ENCODE measurements at regions not wholly inside any gene's neighbourhood (a gene's known extent, or its start where the extent isn't known, plus 50 kb on each side); places are given as distances from the start of the nearest gene placed in this dataset.

DNA sequence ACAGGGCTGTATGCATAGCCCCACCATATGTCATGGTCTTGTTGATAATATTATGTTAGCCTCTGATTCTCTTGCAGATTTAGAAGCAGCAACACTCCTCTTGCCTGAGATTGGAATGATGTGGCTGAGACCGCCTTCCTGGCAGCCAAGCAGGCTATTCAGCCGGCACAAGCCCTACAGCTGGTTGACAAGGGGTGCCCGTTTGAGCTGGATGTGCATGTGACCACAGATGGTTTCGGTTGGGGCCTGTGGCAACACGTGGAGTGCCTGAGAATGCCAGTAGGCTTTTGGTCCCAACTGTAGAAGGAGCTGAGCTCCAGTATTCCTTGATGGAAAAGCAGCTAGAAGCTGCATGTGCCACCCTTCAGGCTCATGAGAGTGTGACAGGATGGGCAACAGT lies 303.6 kb upstream of the POU3F2 start:
- no peak overlapping the region for H3K4me3 ChIP-seq (ENCODE audit: low read depth, low read length)
- ChIA-PET POLR2A (no interaction called here), CTCF (no interaction called here)
- no peak for DNase-seq (ENCODE audit: low read depth, low spot score)
- TF ChIP-seq, protein P1, sequence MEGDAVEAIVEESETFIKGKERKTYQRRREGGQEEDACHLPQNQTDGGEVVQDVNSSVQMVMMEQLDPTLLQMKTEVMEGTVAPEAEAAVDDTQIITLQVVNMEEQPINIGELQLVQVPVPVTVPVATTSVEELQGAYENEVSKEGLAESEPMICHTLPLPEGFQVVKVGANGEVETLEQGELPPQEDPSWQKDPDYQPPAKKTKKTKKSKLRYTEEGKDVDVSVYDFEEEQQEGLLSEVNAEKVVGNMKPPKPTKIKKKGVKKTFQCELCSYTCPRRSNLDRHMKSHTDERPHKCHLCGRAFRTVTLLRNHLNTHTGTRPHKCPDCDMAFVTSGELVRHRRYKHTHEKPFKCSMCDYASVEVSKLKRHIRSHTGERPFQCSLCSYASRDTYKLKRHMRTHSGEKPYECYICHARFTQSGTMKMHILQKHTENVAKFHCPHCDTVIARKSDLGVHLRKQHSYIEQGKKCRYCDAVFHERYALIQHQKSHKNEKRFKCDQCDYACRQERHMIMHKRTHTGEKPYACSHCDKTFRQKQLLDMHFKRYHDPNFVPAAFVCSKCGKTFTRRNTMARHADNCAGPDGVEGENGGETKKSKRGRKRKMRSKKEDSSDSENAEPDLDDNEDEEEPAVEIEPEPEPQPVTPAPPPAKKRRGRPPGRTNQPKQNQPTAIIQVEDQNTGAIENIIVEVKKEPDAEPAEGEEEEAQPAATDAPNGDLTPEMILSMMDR (IDR thresholded peaks at IDR 0.05; ENCODE audit: insufficient read depth, low read length, missing control alignments), result no peak

DNA sequence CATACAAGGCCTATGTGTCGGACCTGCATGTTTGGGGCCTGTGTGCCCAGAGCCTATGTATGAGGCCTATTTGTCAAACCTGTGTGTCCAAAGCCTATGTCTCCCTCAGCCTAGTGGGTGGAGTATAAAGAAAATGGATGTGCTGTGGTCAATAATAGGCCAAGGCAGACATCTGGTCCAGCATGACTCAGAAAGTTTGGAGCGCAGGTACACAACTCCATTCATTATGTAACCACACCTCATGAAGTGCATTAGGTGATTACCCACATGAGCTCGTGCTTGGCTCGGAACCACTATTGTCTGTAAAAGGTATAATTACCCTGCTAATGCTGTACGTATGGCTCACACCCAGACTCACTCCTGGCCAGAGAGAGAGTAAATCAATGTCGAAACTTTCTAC lies 302.4 kb upstream of the POU3F2 start:
- CTCF ChIA-PET, result no interaction called here
- no peak overlapping the region for H3K4me3 ChIP-seq (ENCODE audit: low read depth, low read length)
- POLR2A ChIA-PET, result no interaction called here
- no peak for DNase-seq (ENCODE audit: low read depth, low spot score)
- TF ChIP-seq, protein P1 (IDR thresholded peaks at IDR 0.05; ENCODE audit: insufficient read depth, low read length, missing control alignments), result no peak

- DNase-seq (ENCODE audit: low read depth, low spot score), result no peak
- H3K4me3 ChIP-seq (ENCODE audit: low read depth, low read length), result no peak overlapping the region
- ChIA-PET CTCF (no interaction called here), POLR2A (no interaction called here)
- TF ChIP-seq, protein P1 (IDR thresholded peaks at IDR 0.05; ENCODE audit: insufficient read depth, low read length, missing control alignments), result no peak
Measured at GRCh38 chr6:98539741-98540140, 294.6 kb upstream of the POU3F2 start.

DNA sequence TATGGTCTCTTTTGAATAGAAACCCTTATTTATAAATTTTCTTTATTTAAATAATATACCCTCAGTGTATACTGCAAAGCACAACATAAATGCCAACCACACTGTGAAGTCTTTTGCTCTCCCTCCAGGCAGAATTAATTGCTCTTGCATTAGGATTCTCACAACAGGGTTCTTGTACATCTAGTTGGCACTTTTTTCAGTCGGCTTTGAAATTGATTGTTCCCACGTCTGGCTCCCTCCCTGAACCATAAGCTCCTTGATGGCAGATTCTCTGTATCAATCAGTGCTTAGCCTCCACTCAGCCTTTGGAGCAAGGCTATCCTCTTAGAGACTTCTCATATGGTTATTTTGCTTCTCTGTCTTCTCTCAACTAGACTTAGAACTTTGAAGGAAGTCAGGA lies 288.0 kb upstream of the POU3F2 start:
- TF ChIP-seq, protein P1 (IDR thresholded peaks at IDR 0.05; ENCODE audit: insufficient read depth, low read length, missing control alignments), result no peak
- no peak overlapping the region for H3K4me3 ChIP-seq (ENCODE audit: low read depth, low read length)
- DNase-seq (ENCODE audit: low read depth, low spot score), result no peak
- POLR2A ChIA-PET, result no interaction called here
- CTCF ChIA-PET, result no interaction called here

DNA sequence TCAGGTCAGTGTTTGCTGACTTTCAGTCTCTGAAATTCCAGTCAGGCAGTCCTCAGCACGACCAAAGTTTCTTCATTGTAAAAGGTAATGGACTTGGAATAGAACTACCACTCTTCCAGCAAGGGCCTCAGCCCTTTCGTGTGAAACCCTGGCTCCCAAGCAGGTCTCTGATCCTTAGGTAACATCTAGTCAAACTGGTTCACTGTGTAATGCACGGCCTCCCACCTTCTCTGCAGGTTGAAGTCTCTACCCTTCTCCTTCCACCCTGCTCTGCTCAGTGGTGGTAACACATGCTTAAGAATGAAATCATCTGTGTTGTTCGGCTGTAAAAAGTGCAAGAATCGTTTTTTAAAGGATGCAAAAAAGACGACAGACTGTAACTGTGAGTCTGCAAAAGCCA lies 287.2 kb upstream of the POU3F2 start:
- no peak for DNase-seq (ENCODE audit: low read depth, low spot score)
- POLR2A ChIA-PET, result interaction anchor here (0.6 kb wide), 1 partner anchor 25 kb away, joined by 3 read pairs; no protein-coding TSS in a partner anchor
- TF ChIP-seq, protein P1 (IDR thresholded peaks at IDR 0.05; ENCODE audit: insufficient read depth, low read length, missing control alignments), result no peak
- CTCF ChIA-PET, result no interaction called here
- H3K4me3 ChIP-seq (ENCODE audit: low read depth, low read length), result no peak overlapping the region

DNA sequence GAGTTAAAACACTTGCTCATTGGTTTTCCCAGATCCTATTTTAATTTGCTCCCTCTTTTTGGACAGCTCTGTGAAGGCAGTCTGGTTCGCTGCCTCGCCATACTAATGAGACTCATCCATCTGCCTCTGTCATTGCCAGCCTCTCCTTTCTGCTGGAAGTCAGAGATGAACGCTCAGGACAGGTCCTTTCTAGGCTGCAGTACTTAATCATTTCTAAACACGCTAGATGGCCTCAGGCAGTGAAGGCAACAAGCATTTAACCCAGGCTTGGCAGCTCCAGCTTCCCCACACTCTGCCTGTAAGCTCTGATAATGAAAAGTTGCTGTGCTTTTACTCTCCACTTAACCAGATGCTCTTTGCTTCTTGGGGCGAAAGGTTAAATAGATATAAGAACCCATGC lies 286.7 kb upstream of the POU3F2 start:
- CTCF ChIA-PET, result no interaction called here
- TF ChIP-seq, protein P1 (IDR thresholded peaks at IDR 0.05; ENCODE audit: insufficient read depth, low read length, missing control alignments), result no peak
- POLR2A ChIA-PET, result interaction anchor here (0.6 kb wide), 1 partner anchor 25 kb away, joined by 3 read pairs; no protein-coding TSS in a partner anchor
- H3K4me3 ChIP-seq (ENCODE audit: low read depth, low read length), result no peak overlapping the region
- no peak for DNase-seq (ENCODE audit: low read depth, low spot score)
